NOMO-1 treated with DMSO at 0.1 percent for 48 hours (cell line): ENCODE measurements at regions not wholly inside any gene's neighbourhood (a gene's known extent, or its start where the extent isn't known, plus 50 kb on each side); places are given as distances from the start of the nearest gene placed in this dataset.
"Not testable (repeated sequence)": the region's sequence is repeated elsewhere in the genome, so short reads cannot be mapped to it uniquely, and the experiment has no call there.

Source experiments
- DNase-seq: peaks from one replicate; lab custom pipeline; 2025; ENCODE audit not compliant: unreplicated experiment; lab: John Stamatoyannopoulos, UW

DNA sequence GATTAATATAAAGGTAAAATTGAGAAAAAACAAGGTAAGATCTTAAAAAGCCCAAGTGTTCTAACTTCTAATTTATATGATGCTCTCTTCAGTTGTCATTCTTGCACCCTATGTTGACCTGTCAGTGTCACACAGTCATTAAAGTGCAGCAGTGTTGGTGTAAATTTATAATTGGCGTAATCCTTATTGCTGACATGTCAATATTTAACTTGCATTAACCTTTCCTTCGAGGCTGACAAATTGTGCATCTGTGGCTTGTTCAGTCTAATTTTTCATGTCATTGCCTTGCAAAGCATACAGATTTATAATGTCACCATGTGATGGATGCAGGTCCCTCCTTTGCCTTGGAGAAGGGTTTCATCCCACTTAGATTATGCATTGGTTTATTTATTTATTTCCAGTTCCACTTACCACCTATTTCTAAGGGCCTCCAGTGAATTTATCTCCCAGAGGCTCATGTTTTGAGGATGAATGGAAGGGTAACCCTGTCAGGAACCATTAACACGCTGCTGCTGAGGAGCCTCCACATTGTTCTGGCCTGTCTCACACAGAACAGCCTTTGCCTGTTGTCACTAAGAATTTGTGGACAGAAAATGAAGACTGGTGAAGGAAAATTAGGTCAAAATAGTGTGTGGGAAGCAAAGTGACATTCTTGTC lies 1098.5 kb upstream of the LCORL start:
- no peak for DNase-seq

- no peak for DNase-seq
Observed at GRCh38 chr4:19117022-19117421, 1095.5 kb upstream of the LCORL start.

DNA sequence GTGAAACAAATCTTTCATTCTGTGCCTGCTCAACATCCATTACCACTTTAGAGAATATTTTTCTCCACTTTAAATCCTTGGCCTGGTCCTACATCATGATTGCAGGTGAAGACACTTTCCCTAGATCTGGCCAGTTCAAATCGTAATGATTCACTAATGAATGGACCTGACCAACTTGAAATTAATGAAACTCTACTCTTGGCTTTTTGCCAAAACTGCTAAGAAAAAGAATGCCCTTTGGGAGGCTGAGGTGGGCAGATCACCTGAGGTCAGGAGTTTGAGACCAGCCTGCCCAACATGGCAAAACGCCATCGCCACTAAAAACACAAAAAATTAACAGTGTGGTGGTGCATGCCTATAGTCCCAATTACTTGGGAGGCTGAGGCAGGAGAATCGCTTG lies 1082.6 kb upstream of the LCORL start:
- DNase-seq = no peak

DNA sequence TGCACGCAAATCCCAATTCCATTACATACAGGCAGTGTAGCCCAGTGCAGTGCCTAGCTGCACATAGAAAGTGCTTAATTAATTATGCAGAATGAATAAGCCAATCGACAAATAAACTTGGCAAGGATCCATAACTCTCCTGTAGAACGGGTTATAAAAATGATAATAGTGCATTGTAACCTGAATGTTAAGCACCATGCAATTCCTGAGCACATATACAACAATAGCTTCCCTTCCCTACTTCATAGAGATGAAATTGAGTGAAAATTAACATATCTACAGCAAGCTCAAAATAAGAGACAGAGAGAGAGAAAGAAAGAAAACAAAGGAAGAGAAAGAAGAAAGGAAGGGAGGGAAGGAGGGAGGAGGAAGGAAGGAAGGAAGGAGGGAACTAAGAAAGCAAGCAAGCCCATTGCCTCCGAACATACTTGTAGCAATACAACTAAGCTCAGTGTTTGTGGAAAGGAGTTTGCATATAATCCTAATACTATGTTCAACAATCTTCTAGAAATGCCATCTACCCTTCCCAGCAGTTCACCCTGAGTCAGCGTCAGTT lies 1074.0 kb upstream of the LCORL start:
- no peak for DNase-seq

GRCh38 chr4:19093951-19094350 lies 1072.4 kb upstream of the LCORL start:
- DNase-seq = no peak

DNA sequence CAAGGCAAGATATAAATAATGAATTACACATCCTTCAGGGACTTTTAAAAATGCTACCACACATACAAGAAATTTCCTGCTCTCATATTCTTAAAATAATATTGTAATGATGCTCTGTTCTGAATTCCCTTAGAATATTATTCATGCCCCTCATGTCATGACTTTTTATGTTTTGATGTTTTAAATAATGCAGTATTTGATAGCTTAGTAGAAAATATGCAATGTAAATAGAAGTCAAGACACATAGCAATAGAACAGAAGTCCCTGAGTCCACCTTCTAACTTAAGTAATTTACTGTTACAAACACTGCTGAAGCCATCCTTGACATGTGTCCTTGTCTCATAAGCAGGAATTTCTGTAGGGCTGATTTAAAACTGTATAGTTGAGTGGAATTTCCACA lies 1071.2 kb upstream of the LCORL start:
- no peak for DNase-seq

DNA sequence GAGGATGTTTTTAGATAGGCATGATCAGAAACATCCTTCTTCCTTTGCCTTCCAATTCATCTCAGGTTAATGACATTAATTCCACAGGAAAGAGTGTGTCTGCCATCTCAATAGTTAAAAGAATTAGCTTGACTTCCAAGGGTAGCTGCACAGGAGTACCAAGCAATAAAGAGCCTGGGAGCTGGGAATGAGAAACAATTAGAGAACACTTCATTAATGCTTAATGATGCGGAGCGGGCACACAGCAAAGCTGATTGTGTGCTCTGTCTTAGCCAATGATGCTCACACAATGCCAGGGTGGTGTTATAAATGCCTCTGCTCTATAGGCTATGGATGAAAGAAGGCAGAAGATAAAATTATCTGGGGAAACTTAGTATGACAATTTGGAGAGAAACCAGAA lies 1052.5 kb upstream of the LCORL start:
- no peak for DNase-seq

DNA sequence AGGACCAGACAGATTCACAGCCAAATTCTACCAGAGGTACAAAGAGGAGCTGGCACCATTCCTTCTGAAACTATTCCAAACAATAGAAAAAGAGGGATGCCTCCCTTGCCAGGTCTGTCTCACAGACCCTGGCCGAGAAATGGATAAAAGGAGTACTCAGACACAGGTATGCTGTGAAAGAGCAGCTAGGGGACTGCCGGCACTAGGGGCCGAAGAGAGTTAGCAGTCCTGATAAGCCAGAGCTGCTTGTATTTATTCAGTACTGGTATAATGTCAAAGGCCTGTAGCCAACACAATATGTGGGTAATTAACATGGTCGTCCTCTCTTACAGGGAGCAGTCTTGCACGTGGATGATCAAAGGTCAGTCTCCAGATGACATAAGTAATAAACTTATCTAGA lies 1042.1 kb upstream of the LCORL start:
- no peak for DNase-seq

DNA sequence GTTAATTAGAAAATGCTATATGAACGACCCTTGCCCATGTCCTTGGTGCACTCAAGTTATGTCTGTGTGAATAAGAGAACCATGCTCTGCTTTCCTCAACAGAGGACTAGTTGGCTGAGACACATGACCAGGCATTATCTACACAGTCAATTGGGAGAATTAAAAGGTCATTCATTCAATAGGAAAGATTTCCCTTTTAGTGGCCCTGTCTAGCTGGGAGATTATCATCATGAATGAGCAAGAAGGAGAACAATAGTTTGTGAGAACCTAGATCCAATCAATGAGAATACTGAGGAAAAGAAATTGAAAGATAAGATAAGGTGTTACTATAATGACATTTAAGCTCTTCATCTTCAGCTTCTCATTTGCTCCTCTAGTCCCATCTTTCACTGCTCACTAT lies 1033.4 kb upstream of the LCORL start:
- no peak for DNase-seq

- DNase-seq = no peak
Observed at GRCh38 chr4:19051831-19052230, 1030.3 kb upstream of the LCORL start.

DNA sequence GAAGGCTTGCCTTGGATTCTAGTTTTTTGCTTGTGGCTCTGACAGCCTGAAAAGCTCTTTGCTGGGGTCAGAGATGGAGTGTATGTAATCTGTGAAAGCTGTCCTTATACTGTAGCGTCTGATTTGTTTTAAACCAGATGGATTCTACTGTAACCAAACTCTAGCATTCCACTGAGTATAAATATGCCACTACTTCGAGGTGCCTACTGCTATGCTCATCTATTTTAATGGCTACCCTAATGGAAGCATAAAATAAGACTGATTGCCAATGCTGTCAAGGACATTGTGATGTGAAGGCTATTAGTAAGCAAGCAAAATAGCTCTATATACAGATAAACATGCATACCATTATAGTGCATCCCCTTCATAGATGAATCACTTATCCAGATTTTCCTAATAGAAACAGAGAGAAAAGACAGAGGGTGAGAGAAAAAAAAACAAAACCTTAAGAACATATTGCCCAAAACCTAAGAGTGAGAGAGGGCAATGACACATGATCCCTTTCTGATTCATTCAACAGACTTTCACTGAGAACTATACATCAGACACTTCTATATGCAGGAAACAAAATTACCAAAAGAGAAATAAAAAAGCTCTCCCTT lies 1025.8 kb upstream of the LCORL start:
- no peak for DNase-seq

DNA sequence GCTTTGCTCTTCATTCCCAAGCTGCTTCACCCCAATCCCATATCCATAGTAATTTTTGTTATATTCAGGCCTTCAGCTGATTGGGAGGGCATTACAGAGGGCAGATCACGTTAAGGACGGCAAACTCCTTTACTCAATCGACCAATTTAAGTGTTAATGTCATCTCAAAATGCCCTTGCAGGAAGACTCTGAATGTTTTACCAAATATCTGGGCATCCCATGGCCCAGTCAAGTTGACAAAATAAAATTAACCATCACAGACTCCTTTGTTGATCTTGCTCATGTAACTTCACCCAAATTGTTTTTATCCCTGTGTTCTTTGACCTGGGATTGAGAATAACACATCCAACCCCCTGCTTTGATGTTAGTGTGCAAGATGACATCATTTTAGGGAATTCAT lies 1018.3 kb upstream of the LCORL start:
- no peak for DNase-seq

GRCh38 chr4:19038231-19038630 lies 1016.7 kb upstream of the LCORL start:
- DNase-seq = no peak

- DNase-seq = no peak
Observed at GRCh38 chr4:19033816-19034733, 1012.5 kb upstream of the LCORL start.

GRCh38 chr4:19030536-19030935 lies 1009.0 kb upstream of the LCORL start:
- DNase-seq = no peak

DNA sequence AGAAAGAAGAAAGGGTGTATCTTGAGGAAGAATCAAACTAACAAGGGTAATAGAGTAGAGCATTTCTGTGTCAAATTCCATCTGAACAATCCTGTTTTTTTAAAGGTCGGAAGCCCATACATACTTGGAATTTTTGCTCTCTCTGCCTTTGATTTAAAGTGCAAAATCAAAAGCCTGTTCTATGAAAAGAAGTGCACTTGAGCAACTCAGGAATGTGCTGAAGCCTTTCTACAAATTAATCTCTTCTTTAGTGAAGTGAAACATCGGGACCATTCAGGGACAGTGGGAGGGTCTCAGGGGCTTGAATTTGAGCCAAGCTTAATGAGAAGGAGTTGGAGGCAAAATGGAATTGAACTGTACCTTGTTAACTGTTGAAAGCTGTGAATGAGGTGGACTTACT lies 1008.5 kb upstream of the LCORL start:
- no peak for DNase-seq

DNA sequence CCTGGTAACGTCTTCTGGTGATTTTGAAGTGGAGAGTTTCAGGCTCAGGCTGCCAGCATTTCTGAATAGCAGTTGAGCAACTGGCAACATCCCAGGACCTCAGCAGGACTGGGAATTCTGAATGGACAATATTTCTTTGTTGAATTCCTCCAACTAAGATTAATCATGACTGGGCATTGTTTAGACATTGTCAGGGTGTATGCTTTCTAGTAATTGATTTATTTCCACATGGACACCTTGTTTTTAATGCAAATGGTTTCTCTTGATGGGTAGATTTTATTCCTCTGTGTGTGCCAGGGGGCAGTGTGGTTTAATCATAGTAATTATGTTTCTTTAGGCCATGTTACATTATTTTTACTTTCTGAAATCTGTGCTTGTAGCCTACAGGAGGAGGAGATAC lies 1004.7 kb upstream of the LCORL start:
- no peak for DNase-seq

DNA sequence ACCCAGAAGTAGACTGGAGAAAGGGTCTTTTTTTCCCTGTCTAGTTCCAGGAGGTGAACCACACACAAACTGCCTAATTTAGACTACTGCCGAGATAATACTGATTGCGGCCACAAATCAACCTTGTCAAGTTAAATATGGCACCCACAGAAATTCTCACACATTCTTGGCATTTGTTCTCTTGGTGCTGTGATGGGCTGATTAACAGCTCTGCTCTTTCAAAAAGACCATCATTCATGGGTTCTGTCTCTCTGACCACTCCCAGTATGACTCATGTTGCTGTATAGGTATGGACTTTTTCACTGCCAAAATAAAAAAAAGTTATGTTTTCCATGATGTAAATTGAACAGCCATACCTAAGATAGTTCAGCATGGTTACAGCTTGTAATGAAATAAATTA lies 1003.5 kb upstream of the LCORL start:
- no peak for DNase-seq

DNA sequence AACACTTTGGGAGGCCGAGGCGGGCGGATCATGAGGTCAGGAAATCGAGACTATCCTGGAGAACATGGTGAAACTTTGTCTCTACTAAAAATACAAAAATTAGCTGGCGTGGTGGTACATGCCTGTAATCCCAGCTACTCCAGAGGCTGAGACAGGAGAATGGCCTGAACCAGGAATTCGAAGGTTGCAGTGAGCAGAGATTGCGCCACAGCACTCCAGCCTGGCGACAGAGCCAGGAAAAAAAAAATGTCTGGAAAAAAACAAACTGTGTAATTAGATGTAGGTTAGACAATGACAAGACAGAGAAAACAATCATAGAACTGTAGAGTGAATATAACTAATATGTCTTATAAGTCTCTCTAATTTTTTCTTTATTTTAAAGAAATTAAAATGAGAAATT lies 1002.5 kb upstream of the LCORL start:
- DNase-seq = no peak

DNA sequence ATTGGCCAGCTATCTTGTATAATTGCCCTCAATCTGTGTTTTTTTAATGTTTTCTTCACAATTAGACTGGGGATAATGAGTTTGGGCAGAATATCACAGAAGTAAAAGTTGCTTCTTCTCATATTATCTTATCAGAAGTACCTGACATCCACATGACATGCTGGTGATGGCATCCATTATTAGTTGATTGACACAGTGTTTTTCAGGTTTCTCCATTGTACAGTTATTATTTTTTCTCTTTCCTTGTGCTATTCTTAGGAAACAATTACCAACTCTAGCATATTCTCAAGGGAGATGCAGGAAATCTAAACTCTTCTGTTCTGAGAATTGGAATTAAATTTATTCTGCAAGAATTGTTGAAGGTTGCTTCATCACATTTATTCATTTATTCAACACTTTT lies 1000.1 kb upstream of the LCORL start:
- DNase-seq = no peak

- DNase-seq = not testable (repeated sequence)
Observed at GRCh38 chr4:19016550-19016949, 995.0 kb upstream of the LCORL start.

DNA sequence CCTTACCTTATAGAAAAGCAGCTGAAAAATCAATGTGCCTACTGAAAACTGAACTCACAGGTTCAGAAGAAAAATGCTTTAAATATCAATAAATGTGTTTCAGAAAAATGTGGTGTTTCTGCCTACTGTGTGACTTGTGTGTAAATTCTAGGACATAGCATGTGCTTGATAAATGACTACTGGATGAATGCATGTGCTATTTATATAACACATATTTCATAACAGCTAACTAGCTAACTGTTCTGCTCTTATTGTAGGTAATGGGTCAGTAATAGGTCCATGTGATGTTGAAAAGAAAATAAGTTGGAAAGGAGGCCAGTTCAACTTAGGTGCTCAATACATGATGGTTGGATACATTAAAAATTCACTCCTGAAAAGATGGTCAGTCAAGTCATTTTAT lies 993.0 kb upstream of the LCORL start:
- DNase-seq = no peak
